ENCODE measurements at regions not wholly inside any gene's neighbourhood (a gene's known extent, or its start where the extent isn't known, plus 50 kb on each side); places are given as distances from the start of the nearest gene placed in this dataset.

- no peak overlapping the region for H3K4me3 ChIP-seq (ENCODE audit: low read length in 2 of 2)
- peaks cover 0 to 9% of the 10 kb centered on the region in 2 donors for H3K4me1 ChIP-seq (ENCODE audit: control insufficient read depth in 2 of 2, insufficient read depth in 1 of 2, low read depth in 1 of 2, low read length in 2 of 2)
Observed at GRCh38 chr13:72195044-72195704, 328.2 kb upstream of the DACH1 start.

GRCh38 chr13:72194523-72194922, 327.5 kb upstream of the DACH1 start:
- Histone ChIP-seq H2BK5ac (ENCODE audit: low read length) (no peak overlapping the region), H3K18ac (ENCODE audit: low read length) (no peak overlapping the region), H3K27ac (replicated peaks; ENCODE audit: low read length) (no peak overlapping the region), H3K4me2 (ENCODE audit: insufficient read depth, low read length, poor library complexity, severe bottlenecking) (no peak overlapping the region), H3K27me3 (ENCODE audit: control insufficient read depth in 3 of 3, insufficient read depth in 3 of 3, low read depth in 1 of 3, low read length in 3 of 3) (no peaks in the 10 kb centered on the region), H3K4me1 (ENCODE audit: control insufficient read depth in 2 of 2, insufficient read depth in 1 of 2, low read depth in 1 of 2, low read length in 2 of 2) (peaks cover 0 to 7% of the 10 kb centered on the region in 2 donors), H3K9me3 (replicated peaks in 1 of 2; ENCODE audit: control insufficient read depth in 2 of 2, insufficient read depth in 1 of 2, low read depth in 1 of 2, low read length in 2 of 2) (no peaks in the 10 kb centered on the region), H3K9ac (ENCODE audit: low read depth, low read length, poor library complexity) (no peak overlapping the region), H2AFZ (ENCODE audit: low read length) (peak overlapping the region; percentile 60), H3K14ac (ENCODE audit: low read length) (no peak overlapping the region), H4K91ac (ENCODE audit: low read depth, low read length, poor library complexity) (no peak overlapping the region), H3K79me1 (ENCODE audit: low read depth, low read length) (no peaks in the 10 kb centered on the region), H4K8ac (ENCODE audit: low read depth, low read length) (no peak overlapping the region), H3K4ac (ENCODE audit: low read length) (no peak overlapping the region), H3K4me3 (ENCODE audit: low read length in 2 of 2) (no peak overlapping the region), H3K36me3 (replicated peaks in 1 of 2; ENCODE audit: control insufficient read depth in 2 of 2, insufficient read depth in 2 of 2, low read length in 2 of 2) (no peaks in the 10 kb centered on the region), H2BK12ac (ENCODE audit: low read length) (no peak overlapping the region), H3K23ac (ENCODE audit: low read depth, low read length, poor library complexity) (no peak overlapping the region), H2BK120ac (ENCODE audit: low read depth, low read length) (no peak overlapping the region), H2BK15ac (ENCODE audit: low read length) (no peak overlapping the region), H2AK5ac (ENCODE audit: low read depth, low read length) (no peak overlapping the region)
- DNase-seq (ENCODE audit: low spot score) = no peak
- no CpG with 5 or more reads among the region's 6 CpGs for WGBS, 2 donors (ENCODE audit: extremely low coverage in 2 of 2, insufficient read length in 2 of 2, insufficient replicate concordance in 1 of 2)

More at GRCh38 chr13:72195044-72195704, 328.2 kb upstream of the DACH1 start:
- Histone ChIP-seq H3K4ac (ENCODE audit: low read length) (no peak overlapping the region), H3K36me3 (replicated peaks in 1 of 2; ENCODE audit: control insufficient read depth in 2 of 2, insufficient read depth in 2 of 2, low read length in 2 of 2) (no peaks in the 10 kb centered on the region), H3K4me2 (ENCODE audit: insufficient read depth, low read length, poor library complexity, severe bottlenecking) (no peak overlapping the region), H3K27ac (replicated peaks; ENCODE audit: low read length) (no peak overlapping the region), H2BK5ac (ENCODE audit: low read length) (no peak overlapping the region), H2BK15ac (ENCODE audit: low read length) (no peak overlapping the region), H2BK12ac (ENCODE audit: low read length) (no peak overlapping the region), H4K8ac (ENCODE audit: low read depth, low read length) (no peak overlapping the region), H3K14ac (ENCODE audit: low read length) (no peak overlapping the region), H4K91ac (ENCODE audit: low read depth, low read length, poor library complexity) (no peak overlapping the region), H3K9me3 (replicated peaks in 1 of 2; ENCODE audit: control insufficient read depth in 2 of 2, insufficient read depth in 1 of 2, low read depth in 1 of 2, low read length in 2 of 2) (no peaks in the 10 kb centered on the region), H3K9ac (ENCODE audit: low read depth, low read length, poor library complexity) (no peak overlapping the region), H2AFZ (ENCODE audit: low read length) (peak overlapping the region; percentile 60), H3K79me1 (ENCODE audit: low read depth, low read length) (no peaks in the 10 kb centered on the region), H3K23ac (ENCODE audit: low read depth, low read length, poor library complexity) (no peak overlapping the region), H2BK120ac (ENCODE audit: low read depth, low read length) (no peak overlapping the region), H3K18ac (ENCODE audit: low read length) (no peak overlapping the region), H2AK5ac (ENCODE audit: low read depth, low read length) (no peak overlapping the region), H3K27me3 (ENCODE audit: control insufficient read depth in 3 of 3, insufficient read depth in 3 of 3, low read depth in 1 of 3, low read length in 3 of 3) (no peaks in the 10 kb centered on the region)
- no CpG with 5 or more reads among the region's 3 CpGs for WGBS, 2 donors (ENCODE audit: extremely low coverage in 2 of 2, insufficient read length in 2 of 2, insufficient replicate concordance in 1 of 2)
- no peak for DNase-seq (ENCODE audit: low spot score)

GRCh38 chr13:72186730-72187422, 319.9 kb upstream of the DACH1 start:
- no peaks in the 10 kb centered on the region for H3K27me3 ChIP-seq (ENCODE audit: control insufficient read depth in 3 of 3, insufficient read depth in 3 of 3, low read depth in 1 of 3, low read length in 3 of 3)
- WGBS, 2 donors (ENCODE audit: extremely low coverage in 2 of 2, insufficient read length in 2 of 2, insufficient replicate concordance in 1 of 2) = no CpG with 5 or more reads among the region's 7 CpGs

GRCh38 chr13:72185776-72186175, 318.8 kb upstream of the DACH1 start:
- no peak overlapping the region for H2BK12ac ChIP-seq (ENCODE audit: low read length)
- no peak overlapping the region for H3K23ac ChIP-seq (ENCODE audit: low read depth, low read length, poor library complexity)
- no peak overlapping the region for H2BK15ac ChIP-seq (ENCODE audit: low read length)
- no peak overlapping the region for H4K8ac ChIP-seq (ENCODE audit: low read depth, low read length)
- DNase-seq (ENCODE audit: low spot score) = no peak
- no peak overlapping the region for H3K4ac ChIP-seq (ENCODE audit: low read length)
- no peak overlapping the region for H2AFZ ChIP-seq (ENCODE audit: low read length)
- no peaks in the 10 kb centered on the region for H3K4me1 ChIP-seq (ENCODE audit: control insufficient read depth in 2 of 2, insufficient read depth in 1 of 2, low read depth in 1 of 2, low read length in 2 of 2)
- H3K79me1 ChIP-seq (ENCODE audit: low read depth, low read length) = no peaks in the 10 kb centered on the region
- H3K36me3 ChIP-seq (replicated peaks in 1 of 2; ENCODE audit: control insufficient read depth in 2 of 2, insufficient read depth in 2 of 2, low read length in 2 of 2) = no peaks in the 10 kb centered on the region
- H4K91ac ChIP-seq (ENCODE audit: low read depth, low read length, poor library complexity) = no peak overlapping the region
- no peak overlapping the region for H2BK120ac ChIP-seq (ENCODE audit: low read depth, low read length)
- H2BK5ac ChIP-seq (ENCODE audit: low read length) = no peak overlapping the region
- no peak overlapping the region for H2AK5ac ChIP-seq (ENCODE audit: low read depth, low read length)
- H3K18ac ChIP-seq (ENCODE audit: low read length) = no peak overlapping the region
- H3K27ac ChIP-seq (replicated peaks; ENCODE audit: low read length) = no peak overlapping the region
- H3K14ac ChIP-seq (ENCODE audit: low read length) = no peak overlapping the region
- H3K4me3 ChIP-seq (ENCODE audit: low read length in 2 of 2) = no peak overlapping the region
- no peaks in the 10 kb centered on the region for H3K27me3 ChIP-seq (ENCODE audit: control insufficient read depth in 3 of 3, insufficient read depth in 3 of 3, low read depth in 1 of 3, low read length in 3 of 3)
- no peak overlapping the region for H3K4me2 ChIP-seq (ENCODE audit: insufficient read depth, low read length, poor library complexity, severe bottlenecking)
- H3K9me3 ChIP-seq (replicated peaks in 1 of 2; ENCODE audit: control insufficient read depth in 2 of 2, insufficient read depth in 1 of 2, low read depth in 1 of 2, low read length in 2 of 2) = no peaks in the 10 kb centered on the region
- no peak overlapping the region for H3K9ac ChIP-seq (ENCODE audit: low read depth, low read length, poor library complexity)

More at GRCh38 chr13:72186730-72187422, 319.9 kb upstream of the DACH1 start:
- Histone ChIP-seq H2BK5ac (ENCODE audit: low read length) (no peak overlapping the region), H3K18ac (ENCODE audit: low read length) (no peak overlapping the region), H3K36me3 (replicated peaks in 1 of 2; ENCODE audit: control insufficient read depth in 2 of 2, insufficient read depth in 2 of 2, low read length in 2 of 2) (no peaks in the 10 kb centered on the region), H3K4me2 (ENCODE audit: insufficient read depth, low read length, poor library complexity, severe bottlenecking) (no peak overlapping the region), H3K9ac (ENCODE audit: low read depth, low read length, poor library complexity) (no peak overlapping the region), H2AFZ (ENCODE audit: low read length) (peak overlapping the region; percentile 4), H3K79me1 (ENCODE audit: low read depth, low read length) (no peaks in the 10 kb centered on the region), H3K9me3 (replicated peaks in 1 of 2; ENCODE audit: control insufficient read depth in 2 of 2, insufficient read depth in 1 of 2, low read depth in 1 of 2, low read length in 2 of 2) (no peaks in the 10 kb centered on the region), H4K8ac (ENCODE audit: low read depth, low read length) (no peak overlapping the region), H3K4me1 (ENCODE audit: control insufficient read depth in 2 of 2, insufficient read depth in 1 of 2, low read depth in 1 of 2, low read length in 2 of 2) (no peaks in the 10 kb centered on the region), H2BK15ac (ENCODE audit: low read length) (no peak overlapping the region), H3K27ac (replicated peaks; ENCODE audit: low read length) (no peak overlapping the region), H3K23ac (ENCODE audit: low read depth, low read length, poor library complexity) (no peak overlapping the region), H2BK120ac (ENCODE audit: low read depth, low read length) (no peak overlapping the region), H4K91ac (ENCODE audit: low read depth, low read length, poor library complexity) (no peak overlapping the region), H2AK5ac (ENCODE audit: low read depth, low read length) (no peak overlapping the region), H2BK12ac (ENCODE audit: low read length) (no peak overlapping the region), H3K4me3 (ENCODE audit: low read length in 2 of 2) (no peak overlapping the region), H3K14ac (ENCODE audit: low read length) (no peak overlapping the region), H3K4ac (ENCODE audit: low read length) (no peak overlapping the region)
- no peak for DNase-seq (ENCODE audit: low spot score)

All from neuronal stem cell (in vitro differentiated cells).